ENCODE measurements at regions not wholly inside any gene's neighbourhood (a gene's known extent, or its start where the extent isn't known, plus 50 kb on each side); places are given as distances from the start of the nearest gene placed in this dataset.

GRCh38 chr14:88934351-88934806 is 109.9 kb downstream of the TTC8 start:
- TF ChIP-seq POLR2A (IDR thresholded peaks at IDR 0.05; ENCODE audit: control extremely low read depth in 1 of 2, low read depth in 2 of 2, low read length in 2 of 2) (no peak), CTCF (IDR thresholded peaks at IDR 0.05; ENCODE audit: control extremely low read depth in 1 of 3, insufficient read depth in 1 of 3, low read depth in 1 of 3, low read length in 3 of 3) (no peak), KDM5A (IDR thresholded peaks at IDR 0.05; ENCODE audit: low read length) (no peak), NRF1 (IDR thresholded peaks at IDR 0.05; ENCODE audit: low read depth, low read length) (no peak), MAX (IDR thresholded peaks at IDR 0.05) (no peak), TEAD4 (IDR thresholded peaks at IDR 0.05; ENCODE audit: low read depth, low read length) (no peak), TCF12 (IDR thresholded peaks at IDR 0.05; ENCODE audit: low read depth, low read length) (no peak), SAP30 (IDR thresholded peaks at IDR 0.05; ENCODE audit: insufficient read depth, insufficient replicate concordance, low read length) (no peak), RAD21 (IDR thresholded peaks at IDR 0.05 in 1 of 2, conservative IDR thresholded peaks at IDR 0.05 in 1 of 2; ENCODE audit: low read depth in 2 of 2, low read length in 2 of 2) (no peak), SP2 (IDR thresholded peaks at IDR 0.05; ENCODE audit: low read length) (no peak), SIRT6 (IDR thresholded peaks at IDR 0.05; ENCODE audit: low read length) (no peak), SUZ12 (IDR thresholded peaks at IDR 0.05; ENCODE audit: low read length) (no peak), RNF2 (IDR thresholded peaks at IDR 0.05; ENCODE audit: borderline replicate concordance, low read depth, low read length, missing control alignments, poor library complexity, severe bottlenecking) (no peak)
- TF ChIP-seq, protein P1, sequence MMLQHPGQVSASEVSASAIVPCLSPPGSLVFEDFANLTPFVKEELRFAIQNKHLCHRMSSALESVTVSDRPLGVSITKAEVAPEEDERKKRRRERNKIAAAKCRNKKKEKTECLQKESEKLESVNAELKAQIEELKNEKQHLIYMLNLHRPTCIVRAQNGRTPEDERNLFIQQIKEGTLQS (IDR thresholded peaks at IDR 0.05; ENCODE audit: insufficient read depth, low read depth, low read length), result no peak

Measured in H1 (cell line).